SK-MEL-5 (cell line): ENCODE measurements at regions not wholly inside any gene's neighbourhood (a gene's known extent, or its start where the extent isn't known, plus 50 kb on each side); places are given as distances from the start of the nearest gene placed in this dataset.

Experiments
- DNase-seq: peaks from one replicate; pipeline ENCODE4 v3.0.0-alpha.2; 2016; ENCODE audit warnings: low read depth, low spot score
- in situ Hi-C: cut with HindIII; loops from 2 replicates; pipeline ENCODE4 v1.10.0; 2016; ENCODE audit warnings: low sequenced_read_pairs, high pct_unique_total_duplicates, low pct_unique_long_range_greater_than_20kb

- peak; percentile 41 for DNase-seq
- in situ Hi-C loops, result no loop called here
Measured at GRCh38 chr4:123455360-123455759, 58.8 kb downstream of the SPRY1 start.

DNA sequence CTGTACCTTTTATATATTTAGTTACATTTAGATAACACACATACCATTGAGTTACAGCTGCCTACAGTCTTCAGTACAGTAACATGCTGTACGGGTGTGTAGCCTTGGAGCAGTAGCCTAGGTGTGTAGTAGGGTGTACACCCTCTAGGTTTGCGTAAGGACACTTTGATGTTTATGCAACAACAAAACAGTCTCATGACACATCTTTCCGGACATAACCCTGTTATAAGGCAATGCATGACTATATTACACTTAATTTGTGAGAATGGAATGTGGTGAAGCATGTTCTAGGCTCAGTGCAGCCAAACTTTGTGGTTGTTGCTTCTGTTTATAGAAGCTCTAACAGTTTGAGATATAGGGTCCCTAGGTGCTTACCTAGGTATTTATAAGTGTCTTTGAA, 65.4 kb downstream of the SPRY1 start:
- no peak for DNase-seq
- in situ Hi-C loops, result no loop called here

DNA sequence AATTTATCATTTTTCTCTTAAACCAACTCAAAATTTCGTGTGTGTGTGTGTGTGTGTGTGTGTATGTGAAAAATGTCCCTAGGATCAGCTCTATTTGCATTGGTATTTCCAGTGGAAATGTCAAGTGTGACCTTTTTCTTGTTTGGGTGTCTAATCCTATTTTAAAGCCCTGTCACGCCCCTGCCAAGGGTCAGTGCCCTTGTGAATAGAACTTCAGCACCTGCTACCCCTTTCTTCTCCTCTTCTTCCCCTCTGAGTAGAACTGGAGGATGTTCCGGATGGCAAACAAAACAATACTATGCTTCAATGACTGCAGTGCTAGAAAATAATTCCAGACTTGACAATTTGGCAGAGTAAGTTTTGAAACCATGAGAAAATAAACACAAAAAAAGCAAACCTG, 67.3 kb downstream of the SPRY1 start:
- DNase-seq, result no peak
- in situ Hi-C loops, result no loop called here

DNA sequence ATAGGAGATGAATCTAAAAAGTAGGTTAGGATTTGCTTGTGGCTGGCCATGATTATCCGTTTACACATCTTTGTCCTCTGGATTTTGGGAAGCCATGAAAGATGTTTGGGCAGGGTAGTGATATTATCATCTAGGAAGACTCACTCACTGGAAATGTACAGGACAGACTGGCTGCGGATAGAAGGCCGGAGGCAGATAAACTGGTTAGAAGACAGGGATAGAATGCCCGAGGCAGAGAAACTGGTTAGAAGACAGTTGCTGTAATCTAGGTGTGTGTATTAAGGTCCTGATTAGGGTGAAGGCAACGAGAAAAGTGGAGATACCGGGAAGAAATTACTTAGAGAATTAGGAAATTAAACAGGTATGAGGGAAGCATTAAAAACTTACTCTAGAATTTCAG, 68.8 kb downstream of the SPRY1 start:
- no peak for DNase-seq
- in situ Hi-C loops, result no loop called here

DNA sequence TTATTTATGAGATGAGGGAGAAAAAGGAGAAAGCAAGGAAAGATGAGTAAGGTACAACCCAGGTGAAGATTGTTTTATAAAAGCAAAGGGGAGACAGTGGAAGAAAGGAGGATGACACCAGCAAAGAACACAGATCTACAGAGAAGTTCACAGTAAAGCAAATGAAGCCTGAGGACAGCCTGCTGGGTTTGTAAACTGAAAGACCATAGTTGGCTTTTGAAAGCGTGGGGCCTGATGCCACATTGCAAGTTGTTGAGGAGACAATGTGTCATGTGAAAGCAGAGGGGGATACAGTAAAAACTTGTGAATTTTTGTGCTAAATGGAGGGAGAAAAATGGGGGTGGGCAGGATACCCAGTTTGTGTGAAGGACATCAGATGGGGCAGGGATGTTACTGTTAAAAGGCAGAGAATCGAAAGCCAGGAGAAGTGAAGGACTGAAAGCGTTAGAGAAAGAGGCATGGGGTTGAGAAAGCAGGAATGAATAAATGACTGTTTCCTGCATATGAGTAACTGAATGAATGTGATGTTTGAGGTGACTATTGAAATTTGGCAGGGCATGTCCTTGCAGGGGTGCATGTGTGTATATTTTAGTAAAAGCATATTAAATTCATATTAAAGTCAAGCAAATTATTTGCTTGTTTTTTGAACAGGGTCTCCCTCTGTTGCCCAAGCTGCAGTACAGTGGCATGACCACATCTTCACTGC, 69.6 kb downstream of the SPRY1 start:
- in situ Hi-C loops, result no loop called here

GRCh38 chr4:123468479-123469031, 72.0 kb downstream of the SPRY1 start:
- in situ Hi-C loops, result no loop called here
- no peak for DNase-seq

More for the DNA sequence above, 69.6 kb downstream of the SPRY1 start:
- DNase-seq, result no peak

- in situ Hi-C loops, result no loop called here
- no peak for DNase-seq
Measured at GRCh38 chr4:123469245-123469644, 72.7 kb downstream of the SPRY1 start.

GRCh38 chr4:123469696-123470095, 73.1 kb downstream of the SPRY1 start:
- in situ Hi-C loops, result no loop called here
- DNase-seq, result no peak

DNA sequence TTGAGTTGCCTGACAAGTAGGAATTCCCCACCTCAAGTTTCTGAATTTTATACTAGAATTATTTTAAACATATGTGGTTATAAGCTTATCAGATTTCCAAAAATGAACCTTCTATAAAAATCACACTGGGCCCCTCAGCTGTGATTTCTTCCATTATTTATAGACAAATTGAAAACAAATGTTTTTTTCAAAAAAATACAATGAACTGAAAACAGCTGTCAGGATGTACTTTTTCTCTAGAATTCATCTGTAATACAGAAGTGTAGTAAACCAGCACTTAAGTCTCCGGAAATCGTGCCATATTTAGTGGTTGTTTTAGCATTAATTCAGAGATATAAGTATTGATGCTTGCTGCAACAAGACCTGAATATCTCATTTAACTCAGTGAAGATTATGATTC, 74.0 kb downstream of the SPRY1 start:
- in situ Hi-C loops, result no loop called here

DNA sequence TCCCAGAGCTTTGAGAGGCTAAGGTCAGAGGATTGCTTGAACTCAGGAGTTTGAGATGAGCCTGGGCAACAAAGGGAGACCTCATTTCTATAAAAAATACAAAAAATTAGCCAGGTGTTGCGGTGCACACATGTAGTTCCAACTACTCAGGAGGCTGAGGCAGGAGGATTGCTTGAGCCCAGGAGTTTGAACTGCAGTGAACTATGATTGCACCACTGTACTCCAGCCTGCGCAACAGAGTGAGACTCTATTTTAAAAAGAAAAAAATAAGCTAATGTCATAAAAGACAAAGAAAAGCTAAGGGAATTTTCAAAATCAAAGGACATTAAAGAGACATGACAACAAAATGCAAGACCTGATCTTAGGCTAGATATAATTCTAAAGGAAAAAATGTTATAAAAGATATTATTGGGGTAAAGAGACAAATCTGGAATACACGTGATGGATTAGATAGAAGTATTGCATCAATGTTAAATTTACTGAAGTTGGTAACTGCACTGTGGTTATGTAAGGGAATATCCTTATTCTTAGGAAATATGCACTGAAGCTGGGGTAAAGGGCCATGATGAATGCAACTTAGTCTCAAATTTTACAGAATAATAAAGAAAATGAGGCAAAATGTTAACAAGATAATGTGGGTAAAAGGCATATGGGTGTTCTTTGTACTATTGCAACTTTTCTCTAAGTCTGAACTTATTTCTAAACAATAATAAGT, 75.2 kb downstream of the SPRY1 start:
- in situ Hi-C loops, result no loop called here

More for the DNA sequence above, 74.0 kb downstream of the SPRY1 start:
- DNase-seq, result no peak

DNA sequence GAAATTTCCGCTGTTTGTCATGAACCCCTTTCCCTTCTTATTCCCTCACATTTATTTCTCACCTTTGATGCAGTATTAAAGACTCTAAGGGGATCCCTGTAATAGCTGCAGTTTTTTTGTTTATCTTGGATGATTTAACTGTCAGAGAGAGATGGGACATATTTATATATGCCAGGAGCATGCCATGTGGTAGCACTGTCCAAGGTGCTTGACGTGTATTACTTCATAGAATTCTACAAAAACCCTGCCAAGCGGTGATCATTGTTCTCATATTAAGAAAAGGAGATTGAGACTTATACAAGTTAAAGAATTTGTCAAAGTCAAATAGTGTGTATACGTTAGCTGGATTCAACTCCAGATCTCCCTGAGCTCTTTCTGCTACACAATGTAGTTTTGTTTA, 78.2 kb downstream of the SPRY1 start:
- no peak for DNase-seq
- in situ Hi-C loops, result no loop called here

More for the DNA sequence above, 75.2 kb downstream of the SPRY1 start:
- no peak for DNase-seq

GRCh38 chr4:123476089-123476488, 79.5 kb downstream of the SPRY1 start:
- in situ Hi-C loops, result no loop called here
- no peak for DNase-seq

DNA sequence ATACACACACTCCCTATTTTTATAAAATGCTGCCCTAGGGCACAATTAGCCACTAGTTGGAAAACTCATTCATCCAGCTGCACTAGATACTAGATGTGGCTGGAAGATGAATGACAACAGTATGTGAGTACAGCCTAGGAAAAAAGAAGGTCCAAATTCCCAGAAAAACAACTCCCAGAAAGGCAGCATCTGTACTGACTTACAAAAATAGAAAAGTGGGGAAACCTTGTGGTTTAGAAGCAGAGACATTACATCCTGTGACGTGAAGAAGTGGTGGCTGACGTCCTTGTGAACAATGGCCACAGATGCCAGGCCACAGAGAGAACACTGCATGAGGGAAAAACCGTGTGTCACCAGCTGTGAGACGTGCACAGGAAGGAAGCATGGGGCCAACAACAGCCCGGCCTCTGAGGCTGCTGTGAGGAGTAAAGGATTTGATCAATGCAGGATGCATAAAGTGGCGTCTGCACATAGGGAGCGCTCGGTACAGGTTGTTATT, 81.2 kb downstream of the SPRY1 start:
- DNase-seq, result peak; percentile 99
- in situ Hi-C loops, result no loop called here

DNA sequence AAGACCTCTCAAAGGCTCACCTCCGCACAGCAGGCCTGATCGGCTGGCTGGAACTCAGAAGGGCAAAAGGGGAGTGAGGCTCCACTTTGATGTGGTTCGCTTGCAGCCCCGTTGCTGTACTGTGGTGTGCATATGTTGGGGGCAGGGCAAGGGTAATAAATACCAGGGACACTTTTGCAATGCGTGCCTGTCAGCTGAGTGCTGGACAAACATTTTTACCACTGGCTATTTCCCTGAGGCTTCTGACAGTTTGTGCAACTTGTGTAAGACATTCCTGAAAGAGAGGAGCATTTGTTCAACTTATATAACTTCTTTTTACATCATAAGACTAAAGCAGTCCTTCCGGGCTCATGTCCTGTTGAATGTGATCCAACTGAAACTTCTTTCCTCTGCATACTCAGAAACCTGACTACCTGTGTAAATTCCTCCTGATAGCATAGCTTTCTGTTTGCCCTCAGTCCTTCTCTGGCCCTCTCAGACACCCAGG, 82.3 kb downstream of the SPRY1 start:
- in situ Hi-C loops, result no loop called here
- DNase-seq, result peak; percentile 95

DNA sequence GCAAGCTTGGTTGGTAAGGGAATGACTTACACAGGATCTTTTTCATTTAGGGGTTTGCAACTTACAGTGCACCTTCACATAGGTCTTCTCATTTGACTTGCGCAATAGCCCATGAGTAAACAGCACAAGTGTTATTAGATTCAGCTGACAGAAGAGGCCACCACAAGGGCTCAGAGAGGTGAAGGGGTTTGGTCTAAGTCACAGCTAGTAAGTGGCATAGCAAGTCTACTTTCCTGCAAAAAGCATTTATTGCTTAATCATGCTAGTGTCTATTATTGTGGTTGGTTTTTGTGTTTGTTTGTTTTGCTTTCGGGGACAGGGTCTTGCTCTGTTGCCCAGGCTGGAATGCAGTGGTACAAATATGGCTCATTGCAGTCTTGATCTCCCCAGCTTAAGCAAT, 83.3 kb downstream of the SPRY1 start:
- in situ Hi-C loops, result no loop called here

GRCh38 chr4:123480706-123481418, 84.3 kb downstream of the SPRY1 start:
- no peak for DNase-seq
- in situ Hi-C loops, result no loop called here

More for the DNA sequence above, 83.3 kb downstream of the SPRY1 start:
- peak; percentile 57 for DNase-seq

GRCh38 chr4:123481717-123482116, 85.1 kb downstream of the SPRY1 start:
- DNase-seq, result no peak
- in situ Hi-C loops, result no loop called here
